Osteoblast (primary cell): ENCODE measurements at regions not wholly inside any gene's neighbourhood (a gene's known extent, or its start where the extent isn't known, plus 50 kb on each side); places are given as distances from the start of the nearest gene placed in this dataset.

Experiments used
- DNase-seq: peaks from one replicate; pipeline ENCODE4 v3.0.0; 2011; ENCODE audit warnings: low spot score, mixed read lengths; ENCODE audit not compliant: insufficient read length; ENCODE audit errors: missing footprints
- H2AFZ ChIP-seq: 2 replicates; pipeline ENCODE4 v1.6.0; 2011; ENCODE audit warnings: mild to moderate bottlenecking, low read length
- H3K27ac ChIP-seq: 2 replicates; pipeline ENCODE4 v1.5.1; 2011; ENCODE audit warnings: mild to moderate bottlenecking, low read depth, low read length, moderate library complexity
- H3K27me3 ChIP-seq: 2 replicates; pipeline ENCODE4 v1.6.0; 2012; ENCODE audit warnings: mild to moderate bottlenecking, control low read depth, inconsistent platforms, low read length, moderate library complexity; ENCODE audit not compliant: insufficient read depth
- H3K36me3 ChIP-seq: 2 replicates; pipeline ENCODE4 v1.5.1; 2011; ENCODE audit warnings: mild to moderate bottlenecking, low read length, control low read depth, moderate library complexity; ENCODE audit not compliant: insufficient read depth
- H3K4me1 ChIP-seq: 2 replicates; pipeline ENCODE4 v1.5.1; 2011; ENCODE audit warnings: mild to moderate bottlenecking, low read length, control low read depth, moderate library complexity; ENCODE audit not compliant: insufficient read depth
- H3K4me2 ChIP-seq: 2 replicates; pipeline ENCODE4 v1.6.0; 2011; ENCODE audit warnings: mild to moderate bottlenecking, low read length; ENCODE audit not compliant: insufficient read depth
- H3K4me3 ChIP-seq: fragments of 200-600 bp; sonication (generic); 3 replicates; pipeline ENCODE4 v1.5.1; 2012; ENCODE audit warnings: mild to moderate bottlenecking, low read length, inconsistent platforms; ENCODE audit not compliant: insufficient read depth
- H3K79me2 ChIP-seq: 2 replicates; pipeline ENCODE4 v1.6.0; 2012; ENCODE audit warnings: mild to moderate bottlenecking, low read length, control low read depth, inconsistent platforms; ENCODE audit not compliant: insufficient read depth
- H3K9me3 ChIP-seq: 2 replicates; pipeline ENCODE4 v1.5.1; 2011; ENCODE audit warnings: low read depth, low read length, control low read depth
- H4K20me1 ChIP-seq: 2 replicates; pipeline ENCODE4 v1.6.0; 2012; ENCODE audit warnings: mild to moderate bottlenecking, low read length, control low read depth; ENCODE audit not compliant: insufficient read depth
- TF ChIP-seq, protein P1 (sequence below): IDR thresholded peaks from 2 replicates; pipeline ENCODE4 v1.5.1; 2011; ENCODE audit warnings: mild to moderate bottlenecking, low read depth, low read length, moderate library complexity; ENCODE audit errors: extremely low read depth

DNA sequence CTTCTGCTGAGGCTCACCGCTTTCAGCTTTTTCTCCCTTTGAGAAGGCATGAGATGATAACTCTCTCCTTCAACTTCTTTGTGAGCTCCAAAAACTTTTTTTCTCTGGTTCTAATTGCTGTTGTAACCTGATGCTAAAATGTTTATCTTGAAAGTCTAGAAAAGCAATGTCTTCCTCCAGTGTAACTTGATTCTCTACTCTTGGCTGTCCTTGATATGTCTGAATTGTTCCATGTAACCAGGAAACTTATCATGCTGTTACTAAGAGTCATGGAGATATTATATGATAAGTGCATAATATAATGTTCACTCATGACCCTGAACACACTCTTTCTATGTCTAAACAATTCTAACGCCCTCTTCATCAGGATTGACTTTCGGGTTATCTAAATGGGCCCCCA, 128.0 kb upstream of the ABCA1 start:
- H4K20me1 ChIP-seq: no peaks in the 10 kb centered on the region
- peaks cover 23% of the 10 kb centered on the region for H3K4me1 ChIP-seq
- H3K27me3 ChIP-seq: no peaks in the 10 kb centered on the region
- H2AFZ ChIP-seq: peak overlapping the region; percentile 7
- no peak overlapping the region for H3K4me2 ChIP-seq
- H3K4me3 ChIP-seq: no peak overlapping the region
- DNase-seq: peak; percentile 45
- no peaks in the 10 kb centered on the region for H3K9me3 ChIP-seq
- no peaks in the 10 kb centered on the region for H3K36me3 ChIP-seq
- H3K27ac ChIP-seq: no peak overlapping the region
- TF ChIP-seq, protein P1, sequence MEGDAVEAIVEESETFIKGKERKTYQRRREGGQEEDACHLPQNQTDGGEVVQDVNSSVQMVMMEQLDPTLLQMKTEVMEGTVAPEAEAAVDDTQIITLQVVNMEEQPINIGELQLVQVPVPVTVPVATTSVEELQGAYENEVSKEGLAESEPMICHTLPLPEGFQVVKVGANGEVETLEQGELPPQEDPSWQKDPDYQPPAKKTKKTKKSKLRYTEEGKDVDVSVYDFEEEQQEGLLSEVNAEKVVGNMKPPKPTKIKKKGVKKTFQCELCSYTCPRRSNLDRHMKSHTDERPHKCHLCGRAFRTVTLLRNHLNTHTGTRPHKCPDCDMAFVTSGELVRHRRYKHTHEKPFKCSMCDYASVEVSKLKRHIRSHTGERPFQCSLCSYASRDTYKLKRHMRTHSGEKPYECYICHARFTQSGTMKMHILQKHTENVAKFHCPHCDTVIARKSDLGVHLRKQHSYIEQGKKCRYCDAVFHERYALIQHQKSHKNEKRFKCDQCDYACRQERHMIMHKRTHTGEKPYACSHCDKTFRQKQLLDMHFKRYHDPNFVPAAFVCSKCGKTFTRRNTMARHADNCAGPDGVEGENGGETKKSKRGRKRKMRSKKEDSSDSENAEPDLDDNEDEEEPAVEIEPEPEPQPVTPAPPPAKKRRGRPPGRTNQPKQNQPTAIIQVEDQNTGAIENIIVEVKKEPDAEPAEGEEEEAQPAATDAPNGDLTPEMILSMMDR: no peak
- no peaks in the 10 kb centered on the region for H3K79me2 ChIP-seq

DNA sequence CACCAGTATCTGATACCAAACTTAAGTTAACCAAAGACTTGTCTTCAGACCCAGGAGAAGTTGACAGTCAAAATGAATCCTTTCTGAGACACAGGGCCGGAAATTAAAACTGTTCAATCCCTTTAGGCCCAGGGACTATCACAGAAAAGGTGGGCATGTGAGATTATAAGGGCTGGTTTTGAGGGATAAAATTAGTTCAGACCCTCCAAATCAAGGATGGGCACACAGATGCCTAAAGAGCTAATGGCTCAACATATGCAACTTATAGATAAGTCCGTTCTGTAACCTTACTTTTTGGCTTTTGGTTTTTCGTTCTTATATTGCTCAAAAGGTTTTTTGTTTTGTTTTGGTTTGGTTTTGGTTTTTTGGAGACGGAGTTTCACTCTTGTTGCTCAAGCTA, 129.6 kb upstream of the ABCA1 start:
- H4K20me1 ChIP-seq: no peaks in the 10 kb centered on the region
- no peak overlapping the region for H3K4me3 ChIP-seq
- no peak overlapping the region for H2AFZ ChIP-seq
- peaks cover 23% of the 10 kb centered on the region for H3K4me1 ChIP-seq
- H3K4me2 ChIP-seq: no peak overlapping the region
- H3K79me2 ChIP-seq: no peaks in the 10 kb centered on the region
- no peaks in the 10 kb centered on the region for H3K36me3 ChIP-seq
- no peaks in the 10 kb centered on the region for H3K27me3 ChIP-seq
- H3K9me3 ChIP-seq: no peaks in the 10 kb centered on the region
- DNase-seq: no peak
- H3K27ac ChIP-seq: no peak overlapping the region
- TF ChIP-seq, protein P1: no peak

DNA sequence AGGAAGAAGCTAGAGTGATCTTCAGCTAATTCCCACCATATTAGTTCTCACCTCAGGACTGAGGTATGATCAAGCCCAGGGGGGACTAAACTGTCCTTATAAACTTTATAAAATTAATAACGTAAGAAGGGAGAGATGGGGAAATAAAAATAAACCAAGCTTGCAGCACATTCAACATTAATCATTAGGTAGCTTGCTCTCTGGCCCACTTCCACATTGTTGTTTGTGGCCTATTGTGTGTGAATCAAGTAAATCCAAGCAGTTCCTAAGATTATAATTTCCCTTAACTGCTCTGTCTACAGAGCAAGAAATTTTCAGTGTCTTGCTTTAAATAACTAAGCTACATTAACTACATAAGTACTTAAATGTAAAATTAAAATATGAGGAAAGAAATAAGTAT, 131.3 kb upstream of the ABCA1 start:
- DNase-seq: no peak
- Histone ChIP-seq H2AFZ (no peak overlapping the region), H3K4me2 (no peak overlapping the region), H4K20me1 (no peaks in the 10 kb centered on the region), H3K79me2 (no peaks in the 10 kb centered on the region), H3K36me3 (no peaks in the 10 kb centered on the region), H3K9me3 (no peaks in the 10 kb centered on the region), H3K4me1 (peaks cover 18% of the 10 kb centered on the region), H3K27me3 (no peaks in the 10 kb centered on the region), H3K4me3 (no peak overlapping the region), H3K27ac (no peak overlapping the region)
- TF ChIP-seq, protein P1: no peak

DNA sequence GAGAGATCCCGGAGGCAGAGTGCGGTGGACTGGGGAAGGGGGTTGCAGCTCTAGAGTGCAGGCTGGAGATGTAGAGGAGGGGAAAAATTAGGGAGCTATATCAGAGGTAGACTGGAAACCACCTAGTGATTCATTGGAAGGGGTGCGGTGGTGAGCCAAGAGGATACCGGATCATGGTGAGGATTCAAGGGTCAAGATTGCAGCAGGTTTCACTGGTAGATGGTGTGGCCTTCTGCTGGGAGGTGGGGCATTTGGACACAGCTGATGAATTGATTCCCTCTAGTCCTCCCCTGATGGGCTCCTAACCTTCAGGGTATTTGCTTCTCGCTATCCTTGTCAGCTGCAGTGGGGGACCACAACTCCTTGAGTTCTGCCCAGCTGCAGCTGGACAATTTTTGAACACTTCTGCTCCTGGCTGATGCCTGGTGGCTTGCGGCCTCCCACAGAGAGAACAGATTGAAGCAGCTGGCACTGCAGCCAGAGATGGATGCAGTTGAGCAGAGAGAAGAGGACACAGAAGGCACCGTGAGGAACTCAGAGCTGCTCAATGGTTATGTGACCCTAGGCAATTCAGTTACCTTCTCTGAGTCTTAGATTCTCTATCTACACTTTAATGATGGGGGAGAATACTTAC, 134.4 kb upstream of the ABCA1 start:
- Histone ChIP-seq H3K9me3 (no peaks in the 10 kb centered on the region), H3K36me3 (no peaks in the 10 kb centered on the region), H3K4me3 (no peak overlapping the region), H3K27me3 (no peaks in the 10 kb centered on the region), H3K27ac (no peak overlapping the region), H2AFZ (no peak overlapping the region), H3K4me1 (peaks cover 22% of the 10 kb centered on the region), H3K79me2 (no peaks in the 10 kb centered on the region), H3K4me2 (no peak overlapping the region), H4K20me1 (no peaks in the 10 kb centered on the region)
- no peak for DNase-seq
- TF ChIP-seq, protein P1: no peak
